Nephron (organoid): ENCODE measurements at regions not wholly inside any gene's neighbourhood (a gene's known extent, or its start where the extent isn't known, plus 50 kb on each side); places are given as distances from the start of the nearest gene placed in this dataset.

Experiments used
- H3K27ac Mint-ChIP-seq, 3 experiments: 2 replicates each; pipeline ENCODE4 v1.8.0; 2020; ENCODE audit warnings: mixed read lengths in 3 of 3, mild to moderate bottlenecking in 2 of 3, moderate library complexity in 1 of 3
- H3K27me3 Mint-ChIP-seq: 2 replicates; pipeline ENCODE4 v1.8.0; 2021; ENCODE audit warnings: low read depth, mild to moderate bottlenecking, moderate library complexity, mixed read lengths
- H3K36me3 Mint-ChIP-seq: 2 replicates; pipeline ENCODE4 v1.8.0; 2020; ENCODE audit warnings: low read depth, mixed read lengths
- H3K4me1 Mint-ChIP-seq: 2 replicates; pipeline ENCODE4 v1.8.0; 2020; ENCODE audit warnings: mixed read lengths
- H3K4me3 Mint-ChIP-seq, 3 experiments: 2 replicates each; pipeline ENCODE4 v1.8.0; 2020; ENCODE audit warnings: mild to moderate bottlenecking in 3 of 3, mixed read lengths in 3 of 3, moderate library complexity in 2 of 3
- H3K9me3 Mint-ChIP-seq: 2 replicates; pipeline ENCODE4 v1.8.0; 2020; ENCODE audit warnings: mixed read lengths
- CTCF ChIP-seq, 3 experiments: fragments of 200-600 bp; sonication (generic); IDR thresholded peaks; one replicate each; pipeline ENCODE4 v1.5.0; 2021; ENCODE audit warnings: antibody characterized with exemption in 3 of 3; ENCODE audit not compliant: unreplicated experiment in 3 of 3

GRCh38 chr13:34065928-34066327, 248.0 kb downstream of the RFC3 start:
- H3K9me3 Mint-ChIP-seq: peaks cover 9% of the 10 kb centered on the region
- H3K27me3 Mint-ChIP-seq: no peaks in the 10 kb centered on the region
- no peaks in the 10 kb centered on the region for H3K36me3 Mint-ChIP-seq
- H3K4me3 Mint-ChIP-seq: no peak overlapping the region
- no peak overlapping the region for H3K27ac Mint-ChIP-seq
- no peaks in the 10 kb centered on the region for H3K4me1 Mint-ChIP-seq
- no peak for TF ChIP-seq CTCF (IDR thresholded peaks at IDR 0.05; ENCODE audit: unreplicated experiment in 3 of 3)

- peaks cover 13% of the 10 kb centered on the region for H3K9me3 Mint-ChIP-seq
- H3K4me3 Mint-ChIP-seq: no peak overlapping the region
- H3K27me3 Mint-ChIP-seq: no peaks in the 10 kb centered on the region
- no peaks in the 10 kb centered on the region for H3K36me3 Mint-ChIP-seq
- no peak for TF ChIP-seq CTCF (IDR thresholded peaks at IDR 0.05; ENCODE audit: unreplicated experiment in 3 of 3)
- H3K27ac Mint-ChIP-seq: no peak overlapping the region
- H3K4me1 Mint-ChIP-seq: no peaks in the 10 kb centered on the region
These were observed 248.4 kb downstream of the RFC3 start for GRCh38 chr13:34066344-34066743.

- no peaks in the 10 kb centered on the region for H3K36me3 Mint-ChIP-seq
- H3K27me3 Mint-ChIP-seq: no peaks in the 10 kb centered on the region
- H3K4me1 Mint-ChIP-seq: no peaks in the 10 kb centered on the region
- peaks cover 21% of the 10 kb centered on the region for H3K9me3 Mint-ChIP-seq
- H3K27ac Mint-ChIP-seq: no peak overlapping the region
- no peak for TF ChIP-seq CTCF (IDR thresholded peaks at IDR 0.05; ENCODE audit: unreplicated experiment in 3 of 3)
- H3K4me3 Mint-ChIP-seq: no peak overlapping the region
These were observed 252.1 kb downstream of the RFC3 start for GRCh38 chr13:34070006-34070405.

GRCh38 chr13:34070544-34071303, 252.8 kb downstream of the RFC3 start:
- peaks cover 21% of the 10 kb centered on the region for H3K9me3 Mint-ChIP-seq
- H3K27me3 Mint-ChIP-seq: no peaks in the 10 kb centered on the region
- no peak for TF ChIP-seq CTCF (IDR thresholded peaks at IDR 0.05; ENCODE audit: unreplicated experiment in 3 of 3)
- no peak overlapping the region for H3K4me3 Mint-ChIP-seq
- H3K4me1 Mint-ChIP-seq: no peaks in the 10 kb centered on the region
- no peaks in the 10 kb centered on the region for H3K36me3 Mint-ChIP-seq
- no peak overlapping the region for H3K27ac Mint-ChIP-seq

- no peaks in the 10 kb centered on the region for H3K36me3 Mint-ChIP-seq
- no peak overlapping the region for H3K4me3 Mint-ChIP-seq
- no peak overlapping the region for H3K27ac Mint-ChIP-seq
- peaks cover 8% of the 10 kb centered on the region for H3K9me3 Mint-ChIP-seq
- no peaks in the 10 kb centered on the region for H3K27me3 Mint-ChIP-seq
- H3K4me1 Mint-ChIP-seq: peaks cover 11% of the 10 kb centered on the region
- TF ChIP-seq CTCF (IDR thresholded peaks at IDR 0.05; ENCODE audit: unreplicated experiment in 3 of 3): no peak
These were observed 258.4 kb downstream of the RFC3 start for GRCh38 chr13:34076319-34076718.
